ENCODE measurements at regions not wholly inside any gene's neighbourhood (a gene's known extent, or its start where the extent isn't known, plus 50 kb on each side); places are given as distances from the start of the nearest gene placed in this dataset.

DNA sequence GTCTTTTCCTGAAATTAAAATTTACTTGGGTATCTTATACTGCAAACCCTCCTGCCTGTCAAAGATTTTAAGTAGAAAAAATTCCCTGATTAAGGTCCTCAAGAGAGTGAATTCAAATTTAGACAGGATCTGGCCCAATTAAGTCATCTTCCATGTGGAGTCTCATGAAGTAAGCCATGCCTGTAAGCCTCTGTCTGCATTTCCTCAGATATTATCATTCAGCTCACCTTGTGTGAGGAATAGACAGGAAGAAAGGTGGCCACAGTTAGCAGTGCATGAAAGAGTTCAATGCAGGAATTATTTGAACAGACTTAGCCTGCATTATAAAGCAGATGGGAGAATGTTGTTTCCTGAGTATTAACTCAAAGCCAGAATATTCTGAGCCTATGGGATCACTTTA lies 174.7 kb downstream of the HS3ST3A1 start:
- H2AFZ ChIP-seq (ENCODE audit: low read length) = no peak overlapping the region

DNA sequence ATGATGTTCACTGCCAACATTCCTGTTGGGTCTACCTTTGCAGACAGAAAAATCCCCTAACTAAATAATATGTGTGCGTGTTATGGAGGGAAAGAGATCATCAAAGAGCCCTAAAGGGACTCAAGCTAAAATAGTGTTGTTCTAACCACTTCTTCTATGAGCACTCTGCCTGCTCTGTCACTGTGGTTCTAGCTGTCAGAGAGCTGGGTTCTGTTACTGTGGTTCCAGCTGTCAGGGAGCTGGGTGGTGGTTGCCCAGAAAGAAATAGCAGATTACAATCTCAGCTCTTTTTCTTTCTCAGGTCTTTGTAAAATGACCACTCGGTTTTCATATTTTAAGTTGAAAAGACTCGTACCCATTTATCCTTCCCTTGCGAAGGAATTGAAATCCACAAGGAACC lies 176.3 kb downstream of the HS3ST3A1 start:
- Histone ChIP-seq H3F3A (ENCODE audit: low read length, unreplicated experiment) (no peaks in the 10 kb centered on the region), H3K4me2 (ENCODE audit: low read length) (no peak overlapping the region), H3K4me1 (ENCODE audit: insufficient read depth, low read length) (peaks cover 16% of the 10 kb centered on the region), H3K36me3 (ENCODE audit: low read depth, low read length) (no peaks in the 10 kb centered on the region), H3K27me3 (ENCODE audit: low read length) (no peaks in the 10 kb centered on the region), H3K27ac (ENCODE audit: low read length) (no peak overlapping the region), H3K79me2 (ENCODE audit: low read length) (no peaks in the 10 kb centered on the region), H3K9me2 (replicated peaks; ENCODE audit: low read length) (no peaks in the 10 kb centered on the region), H3K9me3 (ENCODE audit: low read length) (no peaks in the 10 kb centered on the region), H4K20me1 (ENCODE audit: low read length) (no peaks in the 10 kb centered on the region), H3K9ac (ENCODE audit: low read length) (no peak overlapping the region), H2AFZ (ENCODE audit: low read length) (no peak overlapping the region), H3K4me3 (ENCODE audit: low read length) (no peak overlapping the region)
- BruUV-seq (replicated peaks) = no TSS peak
- TF ChIP-seq, protein P1, sequence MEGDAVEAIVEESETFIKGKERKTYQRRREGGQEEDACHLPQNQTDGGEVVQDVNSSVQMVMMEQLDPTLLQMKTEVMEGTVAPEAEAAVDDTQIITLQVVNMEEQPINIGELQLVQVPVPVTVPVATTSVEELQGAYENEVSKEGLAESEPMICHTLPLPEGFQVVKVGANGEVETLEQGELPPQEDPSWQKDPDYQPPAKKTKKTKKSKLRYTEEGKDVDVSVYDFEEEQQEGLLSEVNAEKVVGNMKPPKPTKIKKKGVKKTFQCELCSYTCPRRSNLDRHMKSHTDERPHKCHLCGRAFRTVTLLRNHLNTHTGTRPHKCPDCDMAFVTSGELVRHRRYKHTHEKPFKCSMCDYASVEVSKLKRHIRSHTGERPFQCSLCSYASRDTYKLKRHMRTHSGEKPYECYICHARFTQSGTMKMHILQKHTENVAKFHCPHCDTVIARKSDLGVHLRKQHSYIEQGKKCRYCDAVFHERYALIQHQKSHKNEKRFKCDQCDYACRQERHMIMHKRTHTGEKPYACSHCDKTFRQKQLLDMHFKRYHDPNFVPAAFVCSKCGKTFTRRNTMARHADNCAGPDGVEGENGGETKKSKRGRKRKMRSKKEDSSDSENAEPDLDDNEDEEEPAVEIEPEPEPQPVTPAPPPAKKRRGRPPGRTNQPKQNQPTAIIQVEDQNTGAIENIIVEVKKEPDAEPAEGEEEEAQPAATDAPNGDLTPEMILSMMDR (conservative IDR thresholded peaks at IDR 0.05; ENCODE audit: low read depth, low read length) = no peak
- TF ChIP-seq EZH2 (IDR thresholded peaks at IDR 0.05; ENCODE audit: low read length, unreplicated experiment) (no peak), EZH2phosphoT487 (IDR thresholded peaks at IDR 0.05; ENCODE audit: borderline replicate concordance, low read length) (no peak)
- CTCF ChIA-PET = interaction anchor here (0.7 kb wide), 1 partner anchor 92 kb away, joined by 4 read pairs; no protein-coding TSS in a partner anchor
- POLR2A ChIA-PET (ENCODE audit: unreplicated experiment) = no interaction called here
- ATAC-seq = no peak
- no peak for DNase-seq
- intact Hi-C loops (cut with micrococcal nuclease) = no loop called here

More for the DNA sequence above, 174.7 kb downstream of the HS3ST3A1 start:
- no peaks in the 10 kb centered on the region for H3K79me2 ChIP-seq (ENCODE audit: low read length)
- no peak overlapping the region for H3K4me3 ChIP-seq (ENCODE audit: low read length)
- H3F3A ChIP-seq (ENCODE audit: low read length, unreplicated experiment) = no peaks in the 10 kb centered on the region
- DNase-seq (no peak), ATAC-seq (no peak)
- peaks cover 6% of the 10 kb centered on the region; the same call in 1 of the 2 replicates for H3K4me1 ChIP-seq (ENCODE audit: insufficient read depth, low read length)
- CTCF ChIA-PET = no interaction called here
- POLR2A ChIA-PET (ENCODE audit: unreplicated experiment) = no interaction called here
- BruUV-seq (replicated peaks) = no TSS peak
- no peaks in the 10 kb centered on the region for H3K9me2 ChIP-seq (replicated peaks; ENCODE audit: low read length)
- no peaks in the 10 kb centered on the region for H4K20me1 ChIP-seq (ENCODE audit: low read length)
- H3K27me3 ChIP-seq (ENCODE audit: low read length) = no peaks in the 10 kb centered on the region
- H3K27ac ChIP-seq (ENCODE audit: low read length) = no peak overlapping the region
- H3K9ac ChIP-seq (ENCODE audit: low read length) = no peak overlapping the region
- TF ChIP-seq EZH2 (IDR thresholded peaks at IDR 0.05; ENCODE audit: low read length, unreplicated experiment) (no peak), EZH2phosphoT487 (IDR thresholded peaks at IDR 0.05; ENCODE audit: borderline replicate concordance, low read length) (no peak)
- TF ChIP-seq, protein P1 (conservative IDR thresholded peaks at IDR 0.05; ENCODE audit: low read depth, low read length) = no peak
- no peak overlapping the region for H3K4me2 ChIP-seq (ENCODE audit: low read length)
- H3K9me3 ChIP-seq (ENCODE audit: low read length) = no peaks in the 10 kb centered on the region
- intact Hi-C loops (cut with micrococcal nuclease) = no loop called here
- no peaks in the 10 kb centered on the region for H3K36me3 ChIP-seq (ENCODE audit: low read depth, low read length)

DNA sequence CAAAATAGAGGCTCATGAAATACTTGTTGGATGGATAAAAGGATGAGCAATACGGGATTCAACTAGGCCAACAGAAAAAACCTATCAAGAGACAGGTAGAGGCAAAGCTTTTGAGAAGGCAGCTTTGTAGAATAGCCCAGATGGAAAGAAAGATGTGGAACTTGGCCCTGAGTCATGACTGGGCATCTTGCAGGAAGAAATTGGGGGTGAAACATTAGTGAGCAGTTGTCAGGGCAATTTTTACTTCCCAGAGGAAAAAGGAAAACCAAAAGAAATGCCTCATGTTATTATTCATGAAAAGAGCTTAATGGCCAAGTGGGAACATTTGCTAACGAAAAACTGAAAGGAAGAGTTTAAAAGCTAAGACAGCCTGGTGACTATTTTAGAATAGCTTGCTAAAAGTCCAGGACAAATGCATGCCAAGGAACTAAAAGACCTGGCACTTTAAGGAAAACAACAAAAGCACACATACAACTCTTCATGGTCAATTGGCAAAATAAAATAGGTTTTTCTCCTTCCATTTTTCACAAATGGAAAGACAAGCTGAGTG lies 180.1 kb downstream of the HS3ST3A1 start:
- H3K36me3 ChIP-seq (ENCODE audit: low read depth, low read length) = no peaks in the 10 kb centered on the region
- H3K4me1 ChIP-seq (ENCODE audit: insufficient read depth, low read length) = peaks cover 13% of the 10 kb centered on the region
- no peak overlapping the region for H3K27ac ChIP-seq (ENCODE audit: low read length)
- peak; percentile 24 for DNase-seq
- no peak overlapping the region for H2AFZ ChIP-seq (ENCODE audit: low read length)
- H3K4me2 ChIP-seq (ENCODE audit: low read length) = no peak overlapping the region
- TF ChIP-seq, protein P1 (conservative IDR thresholded peaks at IDR 0.05; ENCODE audit: low read depth, low read length) = no peak
- TF ChIP-seq EZH2 (IDR thresholded peaks at IDR 0.05; ENCODE audit: low read length, unreplicated experiment) (no peak), EZH2phosphoT487 (IDR thresholded peaks at IDR 0.05; ENCODE audit: borderline replicate concordance, low read length) (no peak)
- ChIA-PET POLR2A (ENCODE audit: unreplicated experiment) (no interaction called here), CTCF (no interaction called here)
- H3K9me3 ChIP-seq (ENCODE audit: low read length) = no peaks in the 10 kb centered on the region
- no peaks in the 10 kb centered on the region for H3K9me2 ChIP-seq (replicated peaks; ENCODE audit: low read length)
- no peaks in the 10 kb centered on the region for H3K27me3 ChIP-seq (ENCODE audit: low read length)
- no peak for ATAC-seq
- intact Hi-C loops (cut with micrococcal nuclease) = no loop called here
- H3K4me3 ChIP-seq (ENCODE audit: low read length) = no peak overlapping the region
- no peak overlapping the region for H3K9ac ChIP-seq (ENCODE audit: low read length)
- no peaks in the 10 kb centered on the region for H3F3A ChIP-seq (ENCODE audit: low read length, unreplicated experiment)
- no peaks in the 10 kb centered on the region for H4K20me1 ChIP-seq (ENCODE audit: low read length)
- no TSS peak for BruUV-seq (replicated peaks)
- H3K79me2 ChIP-seq (ENCODE audit: low read length) = no peaks in the 10 kb centered on the region
